GM18519 (cell line): ENCODE measurements at regions not wholly inside any gene's neighbourhood (a gene's known extent, or its start where the extent isn't known, plus 50 kb on each side); places are given as distances from the start of the nearest gene placed in this dataset.
A peak's percentile ranks its signal among the peaks of the same experiment; 100 is the strongest.

ENCODE experiments used
- ATAC-seq: cut with Tn5 transposase; IDR thresholded peaks from one replicate; pipeline ENCODE4 v1.9.1; 2021; ENCODE audit warnings: mild to moderate bottlenecking, moderate library complexity; ENCODE audit not compliant: unreplicated experiment, low FRiP score

DNA sequence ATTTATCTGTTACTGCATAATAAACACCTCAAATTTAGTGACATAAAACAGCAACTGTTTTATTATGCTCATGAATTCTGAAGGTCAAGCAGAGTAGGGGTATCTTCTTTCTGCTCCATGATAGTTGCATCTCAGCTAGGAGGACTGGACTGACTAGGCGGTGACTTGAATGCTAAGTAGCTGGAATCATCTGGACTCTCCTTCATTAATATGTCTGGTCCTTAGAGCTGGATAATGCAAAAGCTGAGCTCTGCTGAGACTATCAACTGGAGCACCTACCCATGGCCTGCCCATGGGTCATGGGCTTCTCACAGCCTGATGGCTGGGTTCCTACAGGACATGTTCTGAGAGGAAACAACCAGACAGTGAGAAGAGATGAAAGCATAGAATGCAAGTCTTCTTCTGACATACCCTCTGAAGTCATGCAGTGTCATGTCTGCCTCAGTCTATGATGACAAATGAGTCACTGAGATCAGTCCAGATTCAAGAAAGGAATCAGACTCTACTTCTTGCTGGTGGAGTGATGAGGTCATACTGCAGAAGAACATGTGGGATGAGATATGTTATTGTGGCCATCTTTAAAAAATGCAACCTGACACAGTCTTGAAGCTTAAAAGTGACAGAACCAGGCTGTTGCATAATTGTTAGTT, 174.2 kb upstream of the OSR1 start:
- no peak for ATAC-seq

DNA sequence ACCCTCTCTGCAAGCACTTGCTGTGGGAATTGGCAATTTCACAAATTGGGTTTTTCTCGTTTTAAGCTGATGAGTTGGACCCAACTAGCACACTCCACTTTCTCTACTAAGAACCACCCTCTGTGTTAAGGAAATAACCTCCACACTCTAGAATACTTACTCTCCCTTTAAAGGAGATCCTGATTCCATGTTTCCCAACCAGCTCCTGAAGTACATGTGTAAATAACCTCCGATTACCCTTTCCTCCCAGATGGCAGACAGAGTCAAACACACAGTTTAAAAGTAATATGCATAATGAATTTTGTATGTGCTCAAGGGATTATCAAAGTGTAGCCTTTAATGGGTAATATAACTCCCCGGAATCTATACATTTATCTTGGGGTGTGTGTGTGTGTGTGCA, 171.3 kb upstream of the OSR1 start:
- no peak for ATAC-seq

- ATAC-seq: no peak
Observed at GRCh38 chr2:19527771-19528170, 169.3 kb upstream of the OSR1 start.

DNA sequence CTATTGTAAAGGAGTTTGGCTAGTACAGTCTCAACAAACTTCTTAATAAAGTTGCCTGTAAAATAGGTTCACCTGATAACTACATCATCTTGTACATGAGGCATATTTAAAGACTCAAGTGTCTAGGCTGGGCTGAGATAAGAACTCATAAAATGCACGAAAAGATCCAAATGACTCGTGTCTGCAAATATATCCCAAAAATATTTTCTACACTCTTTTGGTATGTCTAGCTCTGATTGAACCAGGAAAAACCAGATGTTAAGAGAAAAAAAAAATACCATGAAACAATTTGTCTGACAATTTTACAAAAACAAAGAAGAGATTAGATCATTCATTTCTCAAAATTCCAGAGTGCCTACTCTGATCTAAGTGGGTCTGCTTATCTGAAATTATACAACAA, 166.9 kb upstream of the OSR1 start:
- no peak for ATAC-seq

DNA sequence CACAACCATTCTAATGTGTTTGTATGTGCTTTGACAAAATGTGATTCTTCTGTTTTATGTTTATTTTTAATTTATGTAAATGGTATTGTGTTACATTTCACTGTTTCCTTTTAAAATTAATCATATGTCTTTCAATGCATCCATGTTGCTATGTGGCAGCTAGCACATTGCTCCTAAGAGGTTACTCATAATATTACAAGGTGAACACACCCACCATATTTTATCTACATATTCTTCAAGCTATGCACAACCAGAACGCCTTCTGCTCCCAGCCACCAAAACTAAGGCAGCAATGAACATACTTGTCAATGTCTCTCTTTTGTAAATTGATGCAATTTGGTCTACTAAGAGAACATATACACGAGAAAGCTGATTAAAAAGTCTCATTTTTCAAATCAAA, 160.6 kb upstream of the OSR1 start:
- no peak for ATAC-seq

- ATAC-seq: no peak
Observed at GRCh38 chr2:19507137-19507536, 148.7 kb upstream of the OSR1 start.

GRCh38 chr2:19505199-19506136, 147.0 kb upstream of the OSR1 start:
- ATAC-seq: no peak

- ATAC-seq: no peak
Observed at GRCh38 chr2:19504400-19505198, 146.2 kb upstream of the OSR1 start.

DNA sequence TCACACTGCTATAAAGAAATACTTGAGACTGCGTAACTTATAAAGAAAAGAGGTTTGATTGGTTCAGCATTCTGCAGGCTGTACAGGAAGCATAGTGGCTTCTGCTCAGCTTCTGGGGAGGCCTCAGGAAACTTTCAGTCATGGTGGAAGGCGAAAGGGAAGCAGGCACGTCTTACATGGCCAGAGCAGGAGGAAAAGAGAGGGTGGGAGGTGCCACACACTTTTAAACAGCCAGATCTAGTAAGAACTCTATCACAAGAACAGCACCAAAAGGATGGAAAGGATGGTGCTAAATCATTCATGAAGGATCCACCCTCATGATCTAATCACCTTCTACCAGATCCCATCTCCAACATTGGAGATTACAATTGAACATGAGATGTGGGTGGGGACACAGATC, 145.5 kb upstream of the OSR1 start:
- ATAC-seq: no peak

DNA sequence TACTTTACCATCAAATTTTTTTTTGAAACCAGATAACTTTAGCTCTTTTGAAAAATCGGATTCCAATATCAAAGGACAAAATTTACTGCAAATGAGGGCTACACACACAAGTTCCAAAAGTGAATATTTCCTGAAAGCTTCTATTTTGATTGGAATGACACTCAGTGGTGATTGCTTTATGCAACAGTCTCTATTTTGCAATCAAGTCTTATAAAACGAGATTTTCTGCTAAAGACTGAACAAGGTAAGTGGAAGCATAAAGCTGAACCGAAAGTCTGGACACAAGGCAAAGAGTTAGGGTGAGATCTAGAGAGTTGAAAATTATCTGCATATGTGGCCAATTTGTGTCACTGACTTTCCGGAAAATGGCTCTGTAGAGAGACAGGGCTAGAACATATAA, 145.0 kb upstream of the OSR1 start:
- ATAC-seq: no peak

GRCh38 chr2:19500126-19500525, 141.7 kb upstream of the OSR1 start:
- ATAC-seq: no peak

DNA sequence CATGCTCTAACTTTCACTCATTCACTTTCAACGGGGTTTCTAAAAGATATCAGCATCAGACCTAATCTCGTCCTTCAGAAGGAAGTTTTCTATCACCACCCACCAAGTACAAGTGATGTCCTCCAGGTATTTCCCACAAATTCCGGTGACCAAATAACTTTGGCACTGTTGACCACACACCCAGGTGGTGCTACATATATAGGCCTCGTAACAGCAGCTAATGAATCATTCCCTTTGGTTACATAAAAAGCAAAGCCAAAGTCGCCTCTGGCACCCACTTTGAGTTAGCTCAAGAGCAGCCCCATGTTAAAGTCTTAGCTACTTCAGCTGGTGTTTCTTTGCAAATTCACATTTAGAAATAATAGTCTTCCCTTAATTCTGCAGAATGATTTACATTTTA, 138.2 kb upstream of the OSR1 start:
- no peak for ATAC-seq

GRCh38 chr2:19494241-19494640, 135.8 kb upstream of the OSR1 start:
- no peak for ATAC-seq

GRCh38 chr2:19491796-19492195, 133.4 kb upstream of the OSR1 start:
- no peak for ATAC-seq

GRCh38 chr2:19490846-19491435, 132.5 kb upstream of the OSR1 start:
- ATAC-seq: no peak

DNA sequence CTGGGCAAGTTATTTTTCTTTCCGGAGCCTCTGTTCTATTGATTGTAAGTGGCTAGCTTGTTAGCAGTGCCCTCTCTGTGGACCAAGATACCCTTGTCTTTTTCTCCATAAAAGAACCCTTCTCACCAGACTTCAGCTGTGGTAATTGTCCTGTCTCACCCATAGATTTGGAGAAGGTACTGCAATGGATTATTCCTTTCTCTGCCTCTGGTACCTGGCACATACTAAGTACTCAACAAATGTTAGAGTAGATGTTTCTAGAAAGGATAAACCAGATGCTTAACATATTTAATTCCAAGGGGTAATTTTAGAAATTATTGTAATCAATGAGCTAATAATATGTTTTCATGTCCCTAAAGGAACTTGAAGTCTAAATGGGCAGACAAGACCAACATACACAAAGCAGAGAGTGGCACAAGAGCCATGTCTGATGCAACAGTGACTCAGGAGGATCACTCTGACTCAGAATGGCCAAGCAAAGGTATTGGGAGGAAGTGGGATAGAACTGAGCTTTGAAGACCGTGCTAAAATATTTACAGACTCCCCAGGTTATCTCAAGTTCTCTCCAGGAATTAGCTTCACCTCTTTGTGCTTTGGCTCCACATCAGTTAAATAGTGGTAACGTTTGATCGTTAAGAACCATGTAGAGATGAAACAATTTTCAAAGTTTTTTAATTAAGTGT, 129.7 kb upstream of the OSR1 start:
- peak; percentile 91 for ATAC-seq

DNA sequence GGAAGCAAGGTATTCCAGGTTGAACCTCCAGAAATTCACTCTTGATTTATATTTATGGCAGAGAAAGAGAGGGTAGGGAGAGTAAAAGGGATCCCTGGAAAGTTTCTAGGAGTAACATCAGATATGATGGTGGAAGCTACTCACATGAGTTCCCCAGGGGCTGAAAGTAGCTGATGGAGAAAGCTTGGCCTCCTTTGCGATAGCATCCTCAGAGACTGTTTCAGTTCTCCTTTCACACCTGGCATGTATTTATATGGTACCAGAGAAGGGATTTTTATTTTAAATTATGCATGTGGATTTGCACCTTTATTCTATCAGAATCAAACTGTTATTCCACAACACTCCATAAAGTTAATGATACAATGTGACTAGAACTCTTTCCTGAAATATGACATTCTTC, 126.3 kb upstream of the OSR1 start:
- no peak for ATAC-seq

- ATAC-seq: no peak
Observed at GRCh38 chr2:19480673-19481072, 122.2 kb upstream of the OSR1 start.

DNA sequence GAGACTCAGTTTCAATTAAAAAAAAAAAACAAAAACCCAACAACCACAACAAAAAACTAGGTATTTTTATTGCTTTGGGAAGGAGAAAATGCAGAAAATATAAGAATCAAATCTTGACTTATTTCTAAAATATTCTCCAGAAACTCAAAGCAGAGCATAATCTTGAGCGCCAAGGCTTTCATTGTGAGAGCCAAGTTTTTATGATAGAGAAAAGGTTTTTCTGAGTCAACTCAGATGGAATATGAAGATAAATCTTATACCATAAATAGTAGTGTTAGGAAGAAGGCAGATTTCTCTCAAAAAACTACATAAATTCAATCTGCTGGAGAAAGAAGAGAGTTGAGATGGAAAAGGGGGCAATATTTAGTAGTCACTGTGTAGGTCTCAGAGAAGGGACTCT, 121.2 kb upstream of the OSR1 start:
- no peak for ATAC-seq

DNA sequence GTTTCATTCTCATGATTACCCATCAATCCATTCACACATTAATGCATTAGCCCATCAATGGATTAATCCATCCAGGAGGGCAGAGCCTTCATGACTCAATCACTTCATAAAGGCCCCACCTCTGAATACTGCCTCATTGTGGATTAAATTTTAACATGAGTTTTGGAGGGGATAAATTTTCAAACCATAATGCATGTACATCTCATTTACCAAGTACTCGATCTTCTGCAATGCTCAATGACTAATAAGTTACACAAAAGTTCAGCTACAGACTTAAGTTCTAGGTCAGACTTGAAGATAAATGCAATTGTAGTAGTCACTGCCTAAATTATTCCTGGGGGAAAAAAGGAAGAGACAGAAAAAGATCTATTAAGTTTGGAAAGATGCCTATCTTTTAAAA, 120.0 kb upstream of the OSR1 start:
- no peak for ATAC-seq
